ENCODE measurements at regions not wholly inside any gene's neighbourhood (a gene's known extent, or its start where the extent isn't known, plus 50 kb on each side); places are given as distances from the start of the nearest gene placed in this dataset.

DNA sequence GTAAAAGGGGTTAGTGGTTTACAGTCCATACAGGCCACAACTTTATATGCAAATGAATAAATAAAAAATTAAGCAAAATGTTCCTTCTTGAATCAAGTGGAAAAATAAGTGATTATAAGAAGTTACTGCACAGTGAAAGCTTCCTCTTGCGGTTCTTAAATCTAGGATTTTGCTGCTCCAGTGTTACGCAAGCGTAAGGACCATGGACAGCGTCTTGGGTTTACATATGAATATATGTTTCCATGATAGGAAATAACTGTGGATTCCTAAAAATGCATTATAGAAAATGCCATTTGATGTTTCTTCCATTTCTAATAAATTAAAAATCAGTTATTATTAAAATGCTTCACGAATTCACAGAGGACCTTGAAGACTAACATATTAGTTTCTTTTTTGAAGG is 176.6 kb upstream of the POU3F2 start:
- peak; percentile 57 for DNase-seq (ENCODE audit: low read depth, low spot score)
- Mint-ChIP-seq H3K4me3 (no peak overlapping the region), H3K27ac (ENCODE audit: unreplicated experiment) (no peak overlapping the region), H3K9me3 (no peaks in the 10 kb centered on the region), H3K36me3 (ENCODE audit: low read depth) (no peaks in the 10 kb centered on the region), H3K27me3 (ENCODE audit: low read depth) (no peaks in the 10 kb centered on the region), H3K4me1 (peaks cover 9% of the 10 kb centered on the region)
- TF ChIP-seq, protein P1, sequence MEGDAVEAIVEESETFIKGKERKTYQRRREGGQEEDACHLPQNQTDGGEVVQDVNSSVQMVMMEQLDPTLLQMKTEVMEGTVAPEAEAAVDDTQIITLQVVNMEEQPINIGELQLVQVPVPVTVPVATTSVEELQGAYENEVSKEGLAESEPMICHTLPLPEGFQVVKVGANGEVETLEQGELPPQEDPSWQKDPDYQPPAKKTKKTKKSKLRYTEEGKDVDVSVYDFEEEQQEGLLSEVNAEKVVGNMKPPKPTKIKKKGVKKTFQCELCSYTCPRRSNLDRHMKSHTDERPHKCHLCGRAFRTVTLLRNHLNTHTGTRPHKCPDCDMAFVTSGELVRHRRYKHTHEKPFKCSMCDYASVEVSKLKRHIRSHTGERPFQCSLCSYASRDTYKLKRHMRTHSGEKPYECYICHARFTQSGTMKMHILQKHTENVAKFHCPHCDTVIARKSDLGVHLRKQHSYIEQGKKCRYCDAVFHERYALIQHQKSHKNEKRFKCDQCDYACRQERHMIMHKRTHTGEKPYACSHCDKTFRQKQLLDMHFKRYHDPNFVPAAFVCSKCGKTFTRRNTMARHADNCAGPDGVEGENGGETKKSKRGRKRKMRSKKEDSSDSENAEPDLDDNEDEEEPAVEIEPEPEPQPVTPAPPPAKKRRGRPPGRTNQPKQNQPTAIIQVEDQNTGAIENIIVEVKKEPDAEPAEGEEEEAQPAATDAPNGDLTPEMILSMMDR (conservative IDR thresholded peaks at IDR 0.05), result no peak

DNA sequence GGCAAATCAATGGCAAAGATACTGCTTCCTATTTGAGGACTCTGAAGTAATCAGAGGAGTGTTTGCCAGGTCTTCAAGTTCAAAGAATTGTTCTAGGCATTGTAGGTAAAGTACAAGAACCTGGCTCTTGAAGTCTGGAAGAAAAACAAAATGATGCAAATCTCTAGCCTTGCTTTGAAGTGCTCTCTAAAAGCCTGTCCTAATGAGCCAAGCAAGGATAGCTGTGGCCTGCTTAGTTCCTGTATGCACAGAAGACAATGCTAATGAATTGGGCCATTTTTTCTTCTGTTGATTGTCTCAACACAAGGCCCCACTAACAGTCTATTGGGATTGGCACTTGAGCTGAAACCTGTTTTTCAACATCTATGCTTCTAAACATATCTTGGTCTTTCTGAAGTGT is 165.0 kb upstream of the POU3F2 start:
- H3K4me1 Mint-ChIP-seq, result peaks cover 21% of the 10 kb centered on the region
- no peak for DNase-seq (ENCODE audit: low read depth, low spot score)
- no peaks in the 10 kb centered on the region for H3K9me3 Mint-ChIP-seq
- no peaks in the 10 kb centered on the region for H3K27me3 Mint-ChIP-seq (ENCODE audit: low read depth)
- H3K4me3 Mint-ChIP-seq, result no peak overlapping the region
- no peaks in the 10 kb centered on the region for H3K36me3 Mint-ChIP-seq (ENCODE audit: low read depth)
- TF ChIP-seq, protein P1 (conservative IDR thresholded peaks at IDR 0.05), result no peak
- H3K27ac Mint-ChIP-seq (ENCODE audit: unreplicated experiment), result no peak overlapping the region

DNA sequence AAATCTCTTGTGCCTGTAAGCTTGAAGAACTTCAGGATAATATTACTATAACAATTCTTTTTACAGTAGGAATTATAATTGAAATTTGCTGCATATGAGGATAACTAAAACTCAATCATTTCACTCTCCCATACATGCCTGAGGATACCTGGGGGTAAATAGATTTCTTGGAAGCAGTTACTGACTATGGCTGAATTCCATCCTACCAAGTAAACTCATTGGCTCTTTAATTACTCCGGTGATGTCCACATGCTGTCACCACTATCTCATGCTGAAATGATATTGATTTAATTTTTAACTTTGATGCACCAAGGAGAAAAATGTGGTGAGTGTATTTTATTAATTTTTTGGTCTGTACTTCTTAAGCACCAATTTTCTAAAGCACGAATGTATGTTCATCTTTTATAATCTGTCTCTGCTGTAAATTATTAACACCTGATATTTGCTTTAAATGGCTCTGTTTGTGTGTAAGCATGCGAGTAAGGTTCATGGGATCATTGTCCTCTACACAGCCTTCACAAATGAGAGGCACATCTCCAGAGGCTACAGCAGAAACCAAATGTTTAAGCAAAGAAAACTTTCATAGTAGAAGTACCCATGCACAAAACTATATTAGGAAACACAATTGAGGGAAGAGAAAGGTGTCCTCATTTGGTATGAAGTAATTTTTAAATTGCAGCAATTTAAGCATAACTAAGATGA is 164.2 kb upstream of the POU3F2 start:
- Mint-ChIP-seq H3K27ac (ENCODE audit: unreplicated experiment) (no peak overlapping the region), H3K4me1 (peaks cover 21% of the 10 kb centered on the region), H3K4me3 (no peak overlapping the region), H3K36me3 (ENCODE audit: low read depth) (no peaks in the 10 kb centered on the region), H3K27me3 (ENCODE audit: low read depth) (no peaks in the 10 kb centered on the region), H3K9me3 (no peaks in the 10 kb centered on the region)
- DNase-seq (ENCODE audit: low read depth, low spot score), result no peak
- TF ChIP-seq, protein P1 (conservative IDR thresholded peaks at IDR 0.05), result no peak

DNA sequence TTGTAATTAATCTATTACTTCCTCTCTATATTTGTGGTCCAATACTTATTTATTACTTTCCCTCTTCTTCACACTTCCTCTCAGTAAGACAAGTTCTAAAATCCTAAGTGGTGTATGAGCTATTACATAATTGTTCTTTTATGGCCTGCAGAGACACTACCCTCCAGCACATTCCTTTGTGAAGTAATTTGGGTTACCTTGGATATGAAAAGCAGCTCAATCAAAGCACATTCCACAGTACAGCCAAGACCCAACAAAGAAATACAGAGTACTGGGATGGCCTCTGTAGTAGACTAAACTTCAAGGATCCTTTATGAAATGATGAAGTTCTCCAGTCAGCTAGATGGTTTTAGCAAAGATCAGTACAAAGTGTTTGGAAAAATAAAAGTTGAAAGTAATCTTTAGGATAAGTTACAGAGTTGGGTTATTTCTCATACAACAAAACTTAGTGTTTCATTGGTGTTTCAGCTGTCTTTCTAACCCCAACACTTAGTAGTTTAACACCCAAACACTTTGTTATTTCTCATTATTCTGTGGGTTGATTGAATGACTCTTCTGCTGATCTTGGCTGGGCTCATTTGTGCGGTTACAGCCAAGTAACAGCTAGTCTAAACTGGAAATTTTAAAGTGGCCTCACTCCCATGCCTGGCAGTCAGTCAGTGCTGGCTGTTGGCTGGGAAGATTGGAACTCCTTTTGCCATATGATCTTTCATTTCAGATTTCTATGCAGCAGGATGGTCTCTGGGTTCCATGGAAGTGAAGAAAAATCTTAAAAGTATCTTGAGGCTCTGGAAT is 161.5 kb upstream of the POU3F2 start:
- H3K27me3 Mint-ChIP-seq (ENCODE audit: low read depth), result no peaks in the 10 kb centered on the region
- TF ChIP-seq, protein P1 (conservative IDR thresholded peaks at IDR 0.05), result no peak
- H3K9me3 Mint-ChIP-seq, result peaks cover 6% of the 10 kb centered on the region
- H3K4me1 Mint-ChIP-seq, result peaks cover 16% of the 10 kb centered on the region
- DNase-seq (ENCODE audit: low read depth, low spot score), result no peak
- H3K4me3 Mint-ChIP-seq, result no peak overlapping the region
- no peak overlapping the region for H3K27ac Mint-ChIP-seq (ENCODE audit: unreplicated experiment)
- peaks cover 7% of the 10 kb centered on the region for H3K36me3 Mint-ChIP-seq (ENCODE audit: low read depth)

DNA sequence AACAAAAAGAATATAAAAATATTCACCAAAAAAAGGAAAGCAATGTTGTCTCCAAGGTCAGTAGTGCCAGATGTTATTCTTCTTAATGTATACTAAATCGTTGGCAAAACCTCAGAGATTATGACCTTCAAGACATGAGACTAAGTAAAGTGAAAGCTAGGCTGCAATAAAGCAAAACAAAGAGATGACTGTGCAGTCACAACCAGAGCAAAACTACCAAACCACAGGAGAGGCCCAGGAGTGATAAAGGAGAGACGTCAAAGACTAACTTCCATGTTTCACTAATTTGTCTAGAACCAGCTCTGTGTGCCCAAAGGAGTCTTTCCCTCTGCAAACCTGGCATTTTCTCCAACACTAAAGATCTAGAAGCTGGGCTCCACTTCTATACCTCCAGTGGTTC is 155.9 kb upstream of the POU3F2 start:
- H3K27ac Mint-ChIP-seq (ENCODE audit: unreplicated experiment), result no peak overlapping the region
- TF ChIP-seq, protein P1 (conservative IDR thresholded peaks at IDR 0.05), result no peak
- no peaks in the 10 kb centered on the region for H3K27me3 Mint-ChIP-seq (ENCODE audit: low read depth)
- no peak for DNase-seq (ENCODE audit: low read depth, low spot score)
- peaks cover 23% of the 10 kb centered on the region for H3K4me1 Mint-ChIP-seq
- peaks cover 7% of the 10 kb centered on the region for H3K36me3 Mint-ChIP-seq (ENCODE audit: low read depth)
- peaks cover 8% of the 10 kb centered on the region for H3K9me3 Mint-ChIP-seq
- H3K4me3 Mint-ChIP-seq, result no peak overlapping the region
